Activated B cell treated with CpG ODN at 0.5 μM for 24 hours (primary cell): ENCODE measurements at regions not wholly inside any gene's neighbourhood (a gene's known extent, or its start where the extent isn't known, plus 50 kb on each side); places are given as distances from the start of the nearest gene placed in this dataset.

Experiments
- ATAC-seq: fragments of 200-7000 bp; cut with Tn5 transposase; one replicate; pipeline ENCODE4 v1.10.0; 2021; ENCODE audit warnings: low read depth, mild to moderate bottlenecking, moderate library complexity
- CTCF ChIA-PET: fragments of 350-600 bp; sonication (Branson Sonifier 250); formaldehyde crosslinking; loops from one replicate; lab custom pipeline; 2021; ENCODE audit warnings: antibody characterized with exemption; lab: Charles Lee
- POLR2A ChIA-PET: fragments of 350-600 bp; sonication (Branson Sonifier 250); formaldehyde crosslinking; loops from one replicate; lab custom pipeline; 2021; ENCODE audit warnings: antibody characterized with exemption; lab: Charles Lee
- DNase-seq: peaks from one replicate; pipeline ENCODE4 v3.0.0; 2022
- H3K27ac Mint-ChIP-seq: one replicate; pipeline ENCODE4 v1.8.0; 2020; ENCODE audit warnings: mixed read lengths
- H3K27me3 Mint-ChIP-seq: one replicate; pipeline ENCODE4 v1.8.0; 2021; ENCODE audit warnings: mixed read lengths
- H3K36me3 Mint-ChIP-seq: one replicate; pipeline ENCODE4 v1.8.0; 2021; ENCODE audit warnings: low read depth, mixed read lengths
- H3K4me1 Mint-ChIP-seq: one replicate; pipeline ENCODE4 v1.8.0; 2021; ENCODE audit warnings: mixed read lengths
- H3K4me3 Mint-ChIP-seq: one replicate; pipeline ENCODE4 v1.8.0; 2020; ENCODE audit warnings: mild to moderate bottlenecking, mixed read lengths
- H3K9me3 Mint-ChIP-seq: one replicate; pipeline ENCODE4 v1.8.0; 2020; ENCODE audit warnings: mixed read lengths
- intact Hi-C: fragments of 100-400 bp; cut with micrococcal nuclease; formaldehyde crosslinking; loops from one replicate; pipeline ENCODE4 v1.15.1; 2024
- TF ChIP-seq, protein P1 (sequence below): fragments of 200-600 bp; IDR thresholded peaks from one replicate; pipeline ENCODE4 v1.8.0; 2022; ENCODE audit warnings: antibody characterized with exemption, mild to moderate bottlenecking

DNA sequence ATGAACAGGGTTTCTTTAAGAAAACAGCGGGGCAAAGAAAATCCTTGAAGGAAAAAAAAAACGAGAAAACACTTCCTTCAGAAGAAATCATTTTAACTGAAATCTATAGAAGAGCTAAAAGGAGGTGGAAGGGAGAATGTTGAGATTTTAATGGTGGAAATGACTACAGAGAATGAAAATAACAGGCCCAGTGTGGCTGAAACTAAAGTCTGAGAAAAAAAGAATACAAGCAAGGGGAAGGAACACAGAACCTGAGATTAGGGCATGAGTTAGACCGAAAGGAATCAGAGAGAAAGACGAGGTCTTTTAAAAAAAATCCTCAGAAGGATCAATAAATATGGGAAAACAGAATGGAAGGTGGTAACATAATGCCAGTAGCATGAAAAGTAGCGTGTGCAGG is 1230.0 kb upstream of the TENM3 start:
- TF ChIP-seq, protein P1, sequence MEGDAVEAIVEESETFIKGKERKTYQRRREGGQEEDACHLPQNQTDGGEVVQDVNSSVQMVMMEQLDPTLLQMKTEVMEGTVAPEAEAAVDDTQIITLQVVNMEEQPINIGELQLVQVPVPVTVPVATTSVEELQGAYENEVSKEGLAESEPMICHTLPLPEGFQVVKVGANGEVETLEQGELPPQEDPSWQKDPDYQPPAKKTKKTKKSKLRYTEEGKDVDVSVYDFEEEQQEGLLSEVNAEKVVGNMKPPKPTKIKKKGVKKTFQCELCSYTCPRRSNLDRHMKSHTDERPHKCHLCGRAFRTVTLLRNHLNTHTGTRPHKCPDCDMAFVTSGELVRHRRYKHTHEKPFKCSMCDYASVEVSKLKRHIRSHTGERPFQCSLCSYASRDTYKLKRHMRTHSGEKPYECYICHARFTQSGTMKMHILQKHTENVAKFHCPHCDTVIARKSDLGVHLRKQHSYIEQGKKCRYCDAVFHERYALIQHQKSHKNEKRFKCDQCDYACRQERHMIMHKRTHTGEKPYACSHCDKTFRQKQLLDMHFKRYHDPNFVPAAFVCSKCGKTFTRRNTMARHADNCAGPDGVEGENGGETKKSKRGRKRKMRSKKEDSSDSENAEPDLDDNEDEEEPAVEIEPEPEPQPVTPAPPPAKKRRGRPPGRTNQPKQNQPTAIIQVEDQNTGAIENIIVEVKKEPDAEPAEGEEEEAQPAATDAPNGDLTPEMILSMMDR = no peak
- H3K27ac Mint-ChIP-seq = no peak overlapping the region
- ATAC-seq = no peak
- no peak for DNase-seq
- no peaks in the 10 kb centered on the region for H3K4me1 Mint-ChIP-seq
- H3K36me3 Mint-ChIP-seq = no peaks in the 10 kb centered on the region
- peaks cover 15% of the 10 kb centered on the region for H3K9me3 Mint-ChIP-seq
- no peaks in the 10 kb centered on the region for H3K27me3 Mint-ChIP-seq
- POLR2A ChIA-PET = no interaction called here
- no peak overlapping the region for H3K4me3 Mint-ChIP-seq
- intact Hi-C loops = no loop called here
- CTCF ChIA-PET = no interaction called here

GRCh38 chr4:181017038-181017437 is 1226.2 kb upstream of the TENM3 start:
- intact Hi-C loops = no loop called here
- ATAC-seq (no peak), DNase-seq (no peak)
- Mint-ChIP-seq H3K4me3 (no peak overlapping the region), H3K27ac (no peak overlapping the region), H3K27me3 (no peaks in the 10 kb centered on the region), H3K9me3 (peaks cover 20% of the 10 kb centered on the region), H3K4me1 (no peaks in the 10 kb centered on the region), H3K36me3 (no peaks in the 10 kb centered on the region)
- ChIA-PET CTCF (no interaction called here), POLR2A (no interaction called here)
- TF ChIP-seq, protein P1 = no peak

DNA sequence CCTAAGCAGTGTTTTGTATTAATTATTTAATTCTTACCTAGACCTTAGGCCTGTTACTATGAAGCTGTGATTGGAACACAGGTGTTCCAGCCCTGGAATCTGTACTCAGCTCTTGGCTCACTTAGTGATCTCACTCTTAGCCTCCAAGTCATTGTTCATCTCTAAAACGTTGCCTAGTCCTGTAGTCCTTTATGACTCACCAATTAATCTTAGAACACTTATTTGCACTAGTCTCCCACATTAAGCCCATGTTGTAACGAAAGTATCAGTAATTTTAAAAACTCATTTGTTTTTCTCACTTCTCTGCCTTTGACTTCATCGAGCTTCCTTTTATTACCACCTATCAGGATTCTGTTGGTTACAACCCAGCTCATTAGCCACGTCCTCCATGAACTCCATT is 1224.7 kb upstream of the TENM3 start:
- H3K4me1 Mint-ChIP-seq = no peaks in the 10 kb centered on the region
- no peaks in the 10 kb centered on the region for H3K36me3 Mint-ChIP-seq
- ATAC-seq = no peak
- CTCF ChIA-PET = no interaction called here
- POLR2A ChIA-PET = no interaction called here
- peaks cover 20% of the 10 kb centered on the region for H3K9me3 Mint-ChIP-seq
- intact Hi-C loops = no loop called here
- H3K4me3 Mint-ChIP-seq = no peak overlapping the region
- H3K27me3 Mint-ChIP-seq = no peaks in the 10 kb centered on the region
- TF ChIP-seq, protein P1 = no peak
- no peak for DNase-seq
- H3K27ac Mint-ChIP-seq = no peak overlapping the region

GRCh38 chr4:181018913-181019312 is 1224.3 kb upstream of the TENM3 start:
- H3K9me3 Mint-ChIP-seq = peaks cover 15% of the 10 kb centered on the region
- H3K4me1 Mint-ChIP-seq = no peaks in the 10 kb centered on the region
- H3K27ac Mint-ChIP-seq = no peak overlapping the region
- H3K36me3 Mint-ChIP-seq = no peaks in the 10 kb centered on the region
- intact Hi-C loops = no loop called here
- ChIA-PET POLR2A (no interaction called here), CTCF (no interaction called here)
- ATAC-seq = no peak
- H3K4me3 Mint-ChIP-seq = no peak overlapping the region
- H3K27me3 Mint-ChIP-seq = no peaks in the 10 kb centered on the region
- DNase-seq = no peak
- TF ChIP-seq, protein P1 = no peak

DNA sequence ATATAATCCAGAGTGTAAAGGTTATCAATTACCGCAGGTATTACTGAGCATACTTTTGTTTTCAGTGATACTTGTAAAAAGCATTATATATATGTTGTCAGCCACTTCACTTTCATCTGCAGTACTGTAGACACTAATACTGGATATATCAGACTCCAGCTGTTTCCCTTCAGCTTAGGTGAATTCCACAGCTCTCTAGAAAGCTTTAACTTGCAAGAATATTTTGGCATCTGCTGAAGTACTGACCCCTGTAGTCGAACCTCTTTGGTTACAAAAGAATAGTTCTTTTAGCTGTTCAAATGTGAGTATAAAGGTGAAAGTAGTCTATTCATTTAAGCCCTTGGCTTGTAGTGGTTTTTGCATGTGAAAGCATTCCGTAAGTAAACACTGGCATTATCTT is 1222.7 kb upstream of the TENM3 start:
- TF ChIP-seq, protein P1 = no peak
- no peaks in the 10 kb centered on the region for H3K36me3 Mint-ChIP-seq

More for the DNA sequence above, 1222.7 kb upstream of the TENM3 start:
- CTCF ChIA-PET = no interaction called here
- DNase-seq = no peak
- Mint-ChIP-seq H3K9me3 (peaks cover 14% of the 10 kb centered on the region), H3K27me3 (no peaks in the 10 kb centered on the region), H3K4me3 (no peak overlapping the region), H3K27ac (no peak overlapping the region), H3K4me1 (no peaks in the 10 kb centered on the region)
- ATAC-seq = no peak
- intact Hi-C loops = no loop called here
- POLR2A ChIA-PET = no interaction called here
